ENCODE measurements at regions not wholly inside any gene's neighbourhood (a gene's known extent, or its start where the extent isn't known, plus 50 kb on each side); places are given as distances from the start of the nearest gene placed in this dataset.

DNA sequence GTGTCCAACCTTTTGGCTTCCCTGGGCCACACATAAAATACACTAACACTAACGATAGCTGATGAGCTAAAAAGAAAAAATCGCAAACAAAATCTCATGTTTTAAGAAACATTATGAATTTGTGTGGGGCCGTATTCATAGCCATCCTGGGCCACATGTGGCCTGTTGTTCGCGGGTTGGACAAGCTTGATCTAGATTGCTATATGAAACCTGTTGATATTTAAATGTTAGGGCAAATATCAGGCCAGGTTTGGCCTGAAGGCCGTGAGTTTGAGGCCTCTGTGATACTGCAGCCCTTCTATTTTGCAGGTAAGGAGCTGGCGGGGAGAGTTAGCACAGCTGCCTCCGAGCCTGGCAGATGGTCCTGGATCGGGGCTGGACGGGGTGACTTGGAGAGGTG, 99.0 kb downstream of the CEBPB start:
- TF ChIP-seq, protein P1, sequence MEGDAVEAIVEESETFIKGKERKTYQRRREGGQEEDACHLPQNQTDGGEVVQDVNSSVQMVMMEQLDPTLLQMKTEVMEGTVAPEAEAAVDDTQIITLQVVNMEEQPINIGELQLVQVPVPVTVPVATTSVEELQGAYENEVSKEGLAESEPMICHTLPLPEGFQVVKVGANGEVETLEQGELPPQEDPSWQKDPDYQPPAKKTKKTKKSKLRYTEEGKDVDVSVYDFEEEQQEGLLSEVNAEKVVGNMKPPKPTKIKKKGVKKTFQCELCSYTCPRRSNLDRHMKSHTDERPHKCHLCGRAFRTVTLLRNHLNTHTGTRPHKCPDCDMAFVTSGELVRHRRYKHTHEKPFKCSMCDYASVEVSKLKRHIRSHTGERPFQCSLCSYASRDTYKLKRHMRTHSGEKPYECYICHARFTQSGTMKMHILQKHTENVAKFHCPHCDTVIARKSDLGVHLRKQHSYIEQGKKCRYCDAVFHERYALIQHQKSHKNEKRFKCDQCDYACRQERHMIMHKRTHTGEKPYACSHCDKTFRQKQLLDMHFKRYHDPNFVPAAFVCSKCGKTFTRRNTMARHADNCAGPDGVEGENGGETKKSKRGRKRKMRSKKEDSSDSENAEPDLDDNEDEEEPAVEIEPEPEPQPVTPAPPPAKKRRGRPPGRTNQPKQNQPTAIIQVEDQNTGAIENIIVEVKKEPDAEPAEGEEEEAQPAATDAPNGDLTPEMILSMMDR (IDR thresholded peaks at IDR 0.05), result no peak
- TF ChIP-seq POLR2A (IDR thresholded peaks at IDR 0.05), result no peak
